IMR-90 (cell line): ENCODE measurements at regions not wholly inside any gene's neighbourhood (a gene's known extent, or its start where the extent isn't known, plus 50 kb on each side); places are given as distances from the start of the nearest gene placed in this dataset.

Experiments used
- ATAC-seq: fragments of 200-7000 bp; cut with Tn5 transposase; 2 replicates; pipeline ENCODE4 v1.9.1; 2020; ENCODE audit warnings: low read depth, mild to moderate bottlenecking, moderate library complexity
- BruUV-seq: library from RNA; stranded (reverse); fragments of 400-500 nt; replicated peaks from 2 replicates; lab custom pipeline; 2021; lab: Mats Ljungman, UMichigan
- CTCF ChIA-PET: fragments of 300-600 bp; formaldehyde crosslinking; extraction: SDS; loops from one replicate; lab custom pipeline; 2021; ENCODE audit warnings: antibody characterized with exemption; lab: Yijun Ruan, JAX
- POLR2A ChIA-PET: fragments of 300-600 bp; sonication (Branson Sonifier 250); formaldehyde crosslinking; loops from one replicate; lab custom pipeline; 2022; ENCODE audit warnings: antibody characterized with exemption; ENCODE audit not compliant: unreplicated experiment; lab: Charles Lee
- DNase-seq: peaks from one replicate; pipeline ENCODE4 v3.0.0; 2013
- H2AFZ ChIP-seq: replicated peaks from 2 replicates; pipeline ENCODE3; 2013; ENCODE audit warnings: low read length, mild to moderate bottlenecking; ENCODE audit not compliant: poor library complexity
- H2AK5ac ChIP-seq: 2 replicates; pipeline ENCODE4 v1.6.1; 2013; ENCODE audit warnings: low read depth, low read length, inconsistent platforms
- H2AK9ac ChIP-seq: replicated peaks from 2 replicates; pipeline ENCODE3; 2013; ENCODE audit warnings: mild to moderate bottlenecking, low read depth, low read length, moderate library complexity; ENCODE audit not compliant: poor library complexity
- H2BK120ac ChIP-seq: 2 replicates; pipeline ENCODE4 v1.6.1; 2013; ENCODE audit warnings: low read depth, low read length, inconsistent platforms
- H2BK15ac ChIP-seq: 3 replicates; pipeline ENCODE4 v1.6.1; 2013; ENCODE audit warnings: low read depth, low read length, inconsistent platforms
- H2BK20ac ChIP-seq: 2 replicates; pipeline ENCODE4 v1.6.1; 2013; ENCODE audit warnings: low read depth, mild to moderate bottlenecking, inconsistent platforms, low read length, moderate library complexity
- H2BK5ac ChIP-seq: 2 replicates; pipeline ENCODE4 v1.6.1; 2013; ENCODE audit warnings: mild to moderate bottlenecking, low read depth, low read length, inconsistent platforms; ENCODE audit not compliant: poor library complexity, severe bottlenecking
- H3K14ac ChIP-seq: replicated peaks from 2 replicates; pipeline ENCODE4 v1.6.1; 2013; ENCODE audit warnings: low read depth, low read length, inconsistent platforms
- H3K18ac ChIP-seq: 2 replicates; pipeline ENCODE4 v1.6.1; 2013; ENCODE audit warnings: low read depth, low read length, control low read depth
- H3K23ac ChIP-seq: 2 replicates; pipeline ENCODE4 v1.6.1; 2013; ENCODE audit warnings: low read depth, low read length, inconsistent platforms
- H3K27ac ChIP-seq: 2 replicates; pipeline ENCODE4 v1.5.1; 2013; ENCODE audit warnings: mild to moderate bottlenecking, control low read depth, low read length; ENCODE audit not compliant: insufficient read depth
- H3K27me3 ChIP-seq: 2 replicates; pipeline ENCODE4 v1.6.1; 2013; ENCODE audit warnings: low read length; ENCODE audit not compliant: control insufficient read depth, insufficient read depth
- H3K36me3 ChIP-seq: 2 replicates; pipeline ENCODE4 v1.6.1; 2013; ENCODE audit warnings: low read length, mixed read lengths; ENCODE audit not compliant: control insufficient read depth, insufficient read depth
- H3K4ac ChIP-seq: 2 replicates; pipeline ENCODE4 v1.6.1; 2013; ENCODE audit warnings: low read depth, low read length, inconsistent platforms
- H3K4me1 ChIP-seq: 2 replicates; pipeline ENCODE4 v1.6.1; 2013; ENCODE audit warnings: low read length, mixed read lengths; ENCODE audit not compliant: control insufficient read depth, insufficient read depth
- H3K4me2 ChIP-seq: 2 replicates; pipeline ENCODE4 v1.6.1; 2013; ENCODE audit warnings: low read depth, mild to moderate bottlenecking, control low read depth, low read length, moderate library complexity
- H3K4me3 ChIP-seq: 2 replicates; pipeline ENCODE4 v1.5.1; 2013; ENCODE audit warnings: low read depth, mild to moderate bottlenecking, control low read depth, low read length, moderate library complexity; ENCODE audit not compliant: insufficient read depth
- H3K56ac ChIP-seq: 2 replicates; pipeline ENCODE4 v1.6.1; 2013; ENCODE audit warnings: low read length, inconsistent platforms; ENCODE audit not compliant: insufficient read depth; ENCODE audit errors: extremely low read depth
- H3K79me1 ChIP-seq, 2 experiments: 2 replicates each; pipeline ENCODE4 v1.6.1; 2013; ENCODE audit warnings: low read length in 2 of 2, inconsistent platforms in 1 of 2, low read depth in 1 of 2
- H3K9ac ChIP-seq: 2 replicates; pipeline ENCODE4 v1.6.1; 2013; ENCODE audit warnings: low read depth, low read length, control low read depth
- H3K9me1 ChIP-seq: 2 replicates; pipeline ENCODE4 v1.6.1; 2013; ENCODE audit warnings: low read length, inconsistent platforms; ENCODE audit not compliant: insufficient read depth
- H3K9me3 ChIP-seq: 2 replicates; pipeline ENCODE4 v1.6.1; 2013; ENCODE audit warnings: low read length; ENCODE audit not compliant: control insufficient read depth, insufficient read depth
- H4K20me1 ChIP-seq: 2 replicates; pipeline ENCODE4 v1.6.1; 2013; ENCODE audit warnings: low read length, inconsistent platforms; ENCODE audit not compliant: insufficient read depth
- H4K5ac ChIP-seq: 2 replicates; pipeline ENCODE4 v1.6.1; 2013; ENCODE audit warnings: mild to moderate bottlenecking, low read depth, low read length, control low read depth
- H4K8ac ChIP-seq, 2 experiments: 2 replicates each; pipeline ENCODE4 v1.6.1; 2013; ENCODE audit warnings: low read depth in 2 of 2, low read length in 2 of 2, control low read depth in 1 of 2, inconsistent platforms in 1 of 2
- H4K91ac ChIP-seq: 2 replicates; pipeline ENCODE4 v1.6.1; 2013; ENCODE audit warnings: low read depth, low read length, inconsistent platforms; ENCODE audit not compliant: insufficient read depth
- BHLHE40 ChIP-seq: fragments of 150-350 bp; IDR thresholded peaks from 2 replicates; pipeline ENCODE4 v1.6.1; 2016; ENCODE audit warnings: mild to moderate bottlenecking, low read depth, low read length
- CEBPB ChIP-seq: IDR thresholded peaks from 2 replicates; pipeline ENCODE4 v1.6.1; 2012; ENCODE audit warnings: low read depth, low read length, improper control_type of control experiment
- CHD1 ChIP-seq: IDR thresholded peaks from 2 replicates; pipeline ENCODE4 v1.6.1; 2012; ENCODE audit warnings: low read depth, low read length, improper control_type of control experiment
- FOS ChIP-seq: fragments of 150-350 bp; IDR thresholded peaks from 2 replicates; pipeline ENCODE4 v1.6.1; 2016; ENCODE audit warnings: low read depth, low read length
- MXI1 ChIP-seq: IDR thresholded peaks from 2 replicates; pipeline ENCODE4 v1.6.1; 2012; ENCODE audit warnings: low read depth, mild to moderate bottlenecking, low read length, moderate library complexity, borderline replicate concordance
- NFE2L2 ChIP-seq: fragments of 150-350 bp; IDR thresholded peaks from 2 replicates; pipeline ENCODE4 v1.6.1; 2016; ENCODE audit warnings: low read depth, mild to moderate bottlenecking, low read length
- RCOR1 ChIP-seq: IDR thresholded peaks from 2 replicates; pipeline ENCODE4 v1.6.1; 2012; ENCODE audit warnings: mild to moderate bottlenecking, low read length, improper control_type of control experiment; ENCODE audit not compliant: insufficient replicate concordance
- RFX5 ChIP-seq: IDR thresholded peaks from 2 replicates; pipeline ENCODE4 v1.8.0; 2012; ENCODE audit warnings: low read depth, mild to moderate bottlenecking, low read length, moderate library complexity
- SMC3 ChIP-seq: fragments of 150-350 bp; IDR thresholded peaks from 2 replicates; pipeline ENCODE4 v1.6.1; 2016; ENCODE audit warnings: low read depth, mild to moderate bottlenecking, antibody characterized with exemption, low read length, moderate library complexity
- WGBS, 2 experiments: methylation state at CpG; one replicate each; pipeline versions ENCODE4 v1.1.5 to v1.1.7; 2013; ENCODE audit warnings: missing lambda C conversion rate in 2 of 2; ENCODE audit not compliant: insufficient read length in 1 of 2; ENCODE audit errors: extremely low coverage in 2 of 2; 5-methylcytosine and 5-hydroxymethylcytosine counted together
- dilution Hi-C: fragments of 300-500 bp; cut with HindIII; formaldehyde crosslinking; loops from one replicate; pipeline ENCODE4 v1.14.3; 2018; ENCODE audit warnings: low sequenced_read_pairs; ENCODE audit not compliant: unreplicated experiment
- in situ Hi-C: fragments of 300-500 bp; cut with MboI; formaldehyde crosslinking; loops from 3 replicates; pipeline ENCODE4 v1.14.3; 2019; ENCODE audit warnings: low sequenced_read_pairs, inconsistent platforms, mixed read lengths
- intact Hi-C: fragments of 100-400 bp; cut with micrococcal nuclease; formaldehyde crosslinking; loops from 2 replicates; pipeline ENCODE4 v1.10.0; 2022
- TF ChIP-seq, protein P1 (sequence below): fragments of 150-350 bp; IDR thresholded peaks from 2 replicates; pipeline ENCODE4 v1.6.1; 2016; ENCODE audit warnings: low read depth, mild to moderate bottlenecking, low read length, moderate library complexity, borderline replicate concordance
- TF ChIP-seq, protein P2 (sequence below): conservative IDR thresholded peaks from 2 replicates; pipeline ENCODE4 v1.5.1; 2012; ENCODE audit warnings: mild to moderate bottlenecking, low read depth, low read length, improper control_type of control experiment

DNA sequence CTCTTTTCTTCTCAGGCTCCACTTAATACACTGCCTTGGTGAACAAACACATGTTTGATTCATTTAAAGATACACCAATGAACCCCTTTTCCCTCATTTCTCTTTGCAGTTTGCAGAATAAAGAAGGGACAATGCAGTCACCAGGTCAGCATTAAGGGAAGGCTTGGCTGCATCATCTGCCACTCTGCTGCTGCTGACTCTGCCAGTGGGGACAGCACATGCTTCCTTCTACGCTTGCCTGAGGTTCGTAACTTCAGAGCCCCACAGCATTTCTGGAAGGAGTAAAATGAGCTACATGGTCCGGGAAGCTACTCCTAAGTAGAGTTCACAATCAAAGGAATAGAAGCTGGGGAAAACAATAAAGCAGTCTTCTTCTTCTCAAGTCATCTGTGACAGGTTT lies 178.9 kb upstream of the GATB start:
- no peak overlapping the region for H4K5ac ChIP-seq
- TF ChIP-seq CEBPB, result no peak
- TF ChIP-seq, protein P1, sequence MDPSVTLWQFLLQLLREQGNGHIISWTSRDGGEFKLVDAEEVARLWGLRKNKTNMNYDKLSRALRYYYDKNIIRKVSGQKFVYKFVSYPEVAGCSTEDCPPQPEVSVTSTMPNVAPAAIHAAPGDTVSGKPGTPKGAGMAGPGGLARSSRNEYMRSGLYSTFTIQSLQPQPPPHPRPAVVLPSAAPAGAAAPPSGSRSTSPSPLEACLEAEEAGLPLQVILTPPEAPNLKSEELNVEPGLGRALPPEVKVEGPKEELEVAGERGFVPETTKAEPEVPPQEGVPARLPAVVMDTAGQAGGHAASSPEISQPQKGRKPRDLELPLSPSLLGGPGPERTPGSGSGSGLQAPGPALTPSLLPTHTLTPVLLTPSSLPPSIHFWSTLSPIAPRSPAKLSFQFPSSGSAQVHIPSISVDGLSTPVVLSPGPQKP, result no peak
- TF ChIP-seq RCOR1, result no peak
- TF ChIP-seq RFX5, result no peak
- no peak for TF ChIP-seq NFE2L2
- no peak for TF ChIP-seq FOS
- TF ChIP-seq, protein P2, sequence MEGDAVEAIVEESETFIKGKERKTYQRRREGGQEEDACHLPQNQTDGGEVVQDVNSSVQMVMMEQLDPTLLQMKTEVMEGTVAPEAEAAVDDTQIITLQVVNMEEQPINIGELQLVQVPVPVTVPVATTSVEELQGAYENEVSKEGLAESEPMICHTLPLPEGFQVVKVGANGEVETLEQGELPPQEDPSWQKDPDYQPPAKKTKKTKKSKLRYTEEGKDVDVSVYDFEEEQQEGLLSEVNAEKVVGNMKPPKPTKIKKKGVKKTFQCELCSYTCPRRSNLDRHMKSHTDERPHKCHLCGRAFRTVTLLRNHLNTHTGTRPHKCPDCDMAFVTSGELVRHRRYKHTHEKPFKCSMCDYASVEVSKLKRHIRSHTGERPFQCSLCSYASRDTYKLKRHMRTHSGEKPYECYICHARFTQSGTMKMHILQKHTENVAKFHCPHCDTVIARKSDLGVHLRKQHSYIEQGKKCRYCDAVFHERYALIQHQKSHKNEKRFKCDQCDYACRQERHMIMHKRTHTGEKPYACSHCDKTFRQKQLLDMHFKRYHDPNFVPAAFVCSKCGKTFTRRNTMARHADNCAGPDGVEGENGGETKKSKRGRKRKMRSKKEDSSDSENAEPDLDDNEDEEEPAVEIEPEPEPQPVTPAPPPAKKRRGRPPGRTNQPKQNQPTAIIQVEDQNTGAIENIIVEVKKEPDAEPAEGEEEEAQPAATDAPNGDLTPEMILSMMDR, result no peak
- no peak for TF ChIP-seq MXI1
- no peak for TF ChIP-seq BHLHE40
- TF ChIP-seq SMC3, result no peak
- TF ChIP-seq CHD1, result no peak
- ChIA-PET CTCF (no interaction called here), POLR2A (no interaction called here)
- H4K20me1 ChIP-seq, result no peaks in the 10 kb centered on the region
- no peak overlapping the region for H2BK20ac ChIP-seq
- H3K23ac ChIP-seq, result no peak overlapping the region
- no peak overlapping the region for H4K8ac ChIP-seq
- dilution Hi-C loops (no loop called here), intact Hi-C loops (no loop called here), in situ Hi-C loops (no loop called here)
- no peak for ATAC-seq
- H2AK9ac ChIP-seq, result no peak overlapping the region
- H3K9me1 ChIP-seq, result no peaks in the 10 kb centered on the region
- H3K27ac ChIP-seq, result no peak overlapping the region
- H3K4me3 ChIP-seq, result no peak overlapping the region
- DNase-seq, result no peak
- no peak overlapping the region for H2BK5ac ChIP-seq
- H2BK15ac ChIP-seq, result no peak overlapping the region
- H2AK5ac ChIP-seq, result no peak overlapping the region
- no peaks in the 10 kb centered on the region for H3K4me1 ChIP-seq
- H3K14ac ChIP-seq, result no peak overlapping the region
- H3K79me1 ChIP-seq, result no peaks in the 10 kb centered on the region
- H3K9ac ChIP-seq, result no peak overlapping the region
- WGBS, 2 experiments, result no CpG with 5 or more reads among the region's 3 CpGs
- no peak overlapping the region for H3K4ac ChIP-seq
- H3K36me3 ChIP-seq, result no peaks in the 10 kb centered on the region
- peaks cover 7% of the 10 kb centered on the region; the same call in 1 of the 2 replicates for H3K27me3 ChIP-seq
- BruUV-seq, result no TSS peak
- H4K91ac ChIP-seq, result no peak overlapping the region
- H3K4me2 ChIP-seq, result no peak overlapping the region
- no peak overlapping the region for H3K18ac ChIP-seq
- H2AFZ ChIP-seq, result no peak overlapping the region
- H2BK120ac ChIP-seq, result no peak overlapping the region
- H3K9me3 ChIP-seq, result no peaks in the 10 kb centered on the region
- no peak overlapping the region for H3K56ac ChIP-seq
